Breast epithelium (tissue), 4 donors: ENCODE measurements at regions not wholly inside any gene's neighbourhood (a gene's known extent, or its start where the extent isn't known, plus 50 kb on each side); places are given as distances from the start of the nearest gene placed in this dataset.

Source experiments
- DNase-seq, 2 donors: peaks; one replicate each; pipeline ENCODE4 v3.0.0-alpha.2; 2019; ENCODE audit warnings: low spot score in 2 of 2
- H3K27ac ChIP-seq, 2 donors: fragments of 200-600 bp; sonication (generic) in 1 of 2; one replicate each; pipeline ENCODE4 v1.5.1; 2016 to 2019; ENCODE audit warnings: mild to moderate bottlenecking in 1 of 2
- H3K27me3 ChIP-seq, 2 donors: fragments of 200-600 bp; sonication (generic) in 1 of 2; one replicate each; pipeline versions ENCODE4 v1.5.1 to v1.6.0; 2017 to 2019; ENCODE audit warnings: control low read depth in 1 of 2, mild to moderate bottlenecking in 1 of 2
- H3K36me3 ChIP-seq: fragments of 200-600 bp; one replicate; pipeline ENCODE4 v1.5.1; 2019
- H3K4me1 ChIP-seq, 2 donors: fragments of 200-600 bp; sonication (generic); one replicate each; pipeline ENCODE4 v1.5.1; 2016 to 2019; ENCODE audit warnings: control low read depth in 1 of 2
- H3K4me3 ChIP-seq, 3 donors: fragments of 200-600 bp; sonication (generic); 1 replicate in 2 of 3; 2 replicates in 1 of 3; pipeline ENCODE4 v1.5.1; 2016 to 2019; ENCODE audit warnings: mild to moderate bottlenecking in 3 of 3, moderate library complexity in 2 of 3
- H3K9me3 ChIP-seq, 2 donors: fragments of 200-600 bp; sonication (generic) in 1 of 2; one replicate each; pipeline ENCODE4 v1.5.1; 2016 to 2019; ENCODE audit warnings: control low read depth in 1 of 2
- POLR2A ChIP-seq: fragments of 450-650 bp; IDR thresholded peaks from one replicate; pipeline ENCODE4 v1.6.1; 2016; ENCODE audit warnings: antibody characterized with exemption, mild to moderate bottlenecking, moderate library complexity
- POLR2AphosphoS5 ChIP-seq, 3 donors: sonication (generic); formaldehyde crosslinking; IDR thresholded peaks; one replicate each; pipeline ENCODE4 v1.6.1; 2017; ENCODE audit warnings: antibody characterized with exemption in 3 of 3
- intact Hi-C: fragments of 100-400 bp; cut with DNase I; formaldehyde crosslinking; loops from one replicate; pipeline ENCODE4 v1.15.1; 2023; ENCODE audit warnings: low total_unique reads
- TF ChIP-seq, protein P1 (sequence below), 3 donors: fragments of 450-650 bp; IDR thresholded peaks; one replicate each; pipeline ENCODE4 v1.5.1; 2016 to 2017; ENCODE audit warnings: antibody characterized with exemption in 3 of 3, mild to moderate bottlenecking in 3 of 3, moderate library complexity in 3 of 3

DNA sequence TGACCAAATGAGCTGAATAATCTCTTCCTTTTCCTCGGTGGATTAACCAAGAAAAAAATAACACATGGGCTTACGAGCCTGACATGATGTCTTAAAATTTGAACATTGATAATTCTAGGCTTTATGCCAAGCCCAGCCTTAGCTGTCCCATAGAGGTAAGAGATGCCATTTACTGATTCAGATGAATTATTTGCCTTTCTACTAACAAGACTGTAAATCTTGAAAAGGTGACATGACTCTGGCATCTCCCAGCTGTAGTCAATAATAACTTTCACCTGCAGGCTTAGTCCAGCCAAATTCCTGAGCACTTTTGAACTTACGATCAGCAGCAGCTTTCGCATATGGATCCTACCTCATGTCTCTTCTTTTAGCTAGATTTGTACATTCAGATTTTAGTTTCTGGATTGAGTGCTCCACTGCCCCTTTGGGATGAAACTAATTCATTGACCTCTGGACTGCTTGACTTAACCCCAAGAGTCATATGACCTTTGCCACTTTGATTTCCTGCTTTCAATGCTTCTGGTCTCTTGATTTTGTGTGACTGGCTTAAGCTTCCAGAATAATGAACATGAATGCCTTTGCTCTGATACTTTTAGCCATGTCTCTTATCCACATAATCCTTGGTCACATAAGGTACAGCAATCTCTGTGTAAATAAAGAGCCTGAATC, 876.4 kb upstream of the SLIT2 start:
- Histone ChIP-seq H3K4me3 (no peak overlapping the region), H3K9me3 (no peaks in the 10 kb centered on the region), H3K27ac (no peak overlapping the region), H3K36me3 (no peaks in the 10 kb centered on the region), H3K4me1 (no peaks in the 10 kb centered on the region), H3K27me3 (no peaks in the 10 kb centered on the region)
- no peak for TF ChIP-seq POLR2AphosphoS5 (IDR thresholded peaks at IDR 0.05)
- intact Hi-C loops: no loop called here
- no peak for DNase-seq

DNA sequence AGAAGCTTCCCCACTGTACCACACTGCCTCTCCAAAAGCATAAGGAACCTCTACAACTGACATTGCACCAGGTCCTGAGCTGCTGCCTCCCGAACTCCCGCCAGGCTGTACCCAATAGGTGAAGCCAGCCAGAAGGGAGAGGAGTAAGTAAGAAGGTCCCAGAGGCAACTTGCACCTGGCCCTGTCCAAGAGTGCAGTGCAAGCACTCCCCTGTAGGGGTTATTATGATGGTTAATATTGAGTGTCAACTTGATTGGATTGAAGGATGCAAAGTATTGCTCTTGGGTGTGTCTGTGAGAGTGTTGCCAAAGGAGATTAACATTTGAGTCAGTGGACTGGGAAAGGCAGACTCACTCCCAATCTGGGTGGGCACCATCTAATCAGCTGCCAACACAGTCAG, 879.3 kb upstream of the SLIT2 start:
- H3K27me3 ChIP-seq: no peaks in the 10 kb centered on the region
- no peak for DNase-seq
- TF ChIP-seq POLR2AphosphoS5 (IDR thresholded peaks at IDR 0.05): no peak
- TF ChIP-seq, protein P1, sequence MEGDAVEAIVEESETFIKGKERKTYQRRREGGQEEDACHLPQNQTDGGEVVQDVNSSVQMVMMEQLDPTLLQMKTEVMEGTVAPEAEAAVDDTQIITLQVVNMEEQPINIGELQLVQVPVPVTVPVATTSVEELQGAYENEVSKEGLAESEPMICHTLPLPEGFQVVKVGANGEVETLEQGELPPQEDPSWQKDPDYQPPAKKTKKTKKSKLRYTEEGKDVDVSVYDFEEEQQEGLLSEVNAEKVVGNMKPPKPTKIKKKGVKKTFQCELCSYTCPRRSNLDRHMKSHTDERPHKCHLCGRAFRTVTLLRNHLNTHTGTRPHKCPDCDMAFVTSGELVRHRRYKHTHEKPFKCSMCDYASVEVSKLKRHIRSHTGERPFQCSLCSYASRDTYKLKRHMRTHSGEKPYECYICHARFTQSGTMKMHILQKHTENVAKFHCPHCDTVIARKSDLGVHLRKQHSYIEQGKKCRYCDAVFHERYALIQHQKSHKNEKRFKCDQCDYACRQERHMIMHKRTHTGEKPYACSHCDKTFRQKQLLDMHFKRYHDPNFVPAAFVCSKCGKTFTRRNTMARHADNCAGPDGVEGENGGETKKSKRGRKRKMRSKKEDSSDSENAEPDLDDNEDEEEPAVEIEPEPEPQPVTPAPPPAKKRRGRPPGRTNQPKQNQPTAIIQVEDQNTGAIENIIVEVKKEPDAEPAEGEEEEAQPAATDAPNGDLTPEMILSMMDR (IDR thresholded peaks at IDR 0.05): no peak
- TF ChIP-seq POLR2A: no peak
- H3K27ac ChIP-seq: no peak overlapping the region
- H3K36me3 ChIP-seq: no peaks in the 10 kb centered on the region
- no peaks in the 10 kb centered on the region for H3K4me1 ChIP-seq
- H3K9me3 ChIP-seq: no peaks in the 10 kb centered on the region
- intact Hi-C loops: no loop called here
- no peak overlapping the region for H3K4me3 ChIP-seq

DNA sequence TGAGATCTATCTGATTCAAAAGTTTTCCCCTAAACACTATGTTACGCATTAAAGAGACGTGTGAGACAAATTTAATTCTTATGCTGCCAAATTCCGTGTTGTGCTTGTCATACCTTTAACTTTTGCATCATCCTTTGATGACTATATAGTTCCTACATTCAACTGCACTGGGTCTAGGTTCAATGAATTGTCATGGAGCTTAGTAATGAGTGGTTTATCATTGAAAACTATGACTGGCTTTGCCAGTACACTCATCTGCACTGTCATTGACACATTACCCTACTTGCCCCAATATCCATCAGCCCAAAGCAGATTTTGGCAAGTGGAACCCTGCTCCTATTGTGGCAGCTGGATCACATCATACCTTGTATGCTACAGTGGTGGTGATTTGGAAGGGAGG, 882.9 kb upstream of the SLIT2 start:
- Histone ChIP-seq H3K36me3 (no peaks in the 10 kb centered on the region), H3K4me3 (no peak overlapping the region), H3K27ac (no peak overlapping the region), H3K4me1 (no peaks in the 10 kb centered on the region), H3K9me3 (no peaks in the 10 kb centered on the region), H3K27me3 (no peaks in the 10 kb centered on the region)
- no peak for DNase-seq
- TF ChIP-seq, protein P1 (IDR thresholded peaks at IDR 0.05): no peak
- TF ChIP-seq POLR2AphosphoS5 (IDR thresholded peaks at IDR 0.05): no peak
- intact Hi-C loops: no loop called here

DNA sequence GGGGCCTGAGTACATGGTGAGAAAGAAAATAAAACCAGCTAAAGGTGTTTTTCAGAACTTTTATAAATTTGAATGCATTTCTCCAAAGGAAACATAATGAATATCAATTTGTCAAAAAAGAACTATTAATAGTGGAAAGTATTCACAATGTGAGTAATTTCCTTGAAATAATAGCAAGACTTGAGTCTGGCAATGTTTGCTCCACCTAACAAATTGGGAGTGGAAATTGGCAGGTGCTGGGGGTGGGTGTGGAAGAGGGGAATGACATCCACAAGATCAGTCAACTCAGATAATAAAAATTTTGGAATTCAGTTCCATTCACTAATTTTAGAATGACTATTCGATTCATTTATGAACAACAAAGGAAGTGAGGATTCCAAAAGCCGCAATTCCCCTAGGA, 884.8 kb upstream of the SLIT2 start:
- intact Hi-C loops: no loop called here
- TF ChIP-seq POLR2A: no peak
- TF ChIP-seq, protein P1 (IDR thresholded peaks at IDR 0.05): no peak
- TF ChIP-seq POLR2AphosphoS5 (IDR thresholded peaks at IDR 0.05): no peak

DNA sequence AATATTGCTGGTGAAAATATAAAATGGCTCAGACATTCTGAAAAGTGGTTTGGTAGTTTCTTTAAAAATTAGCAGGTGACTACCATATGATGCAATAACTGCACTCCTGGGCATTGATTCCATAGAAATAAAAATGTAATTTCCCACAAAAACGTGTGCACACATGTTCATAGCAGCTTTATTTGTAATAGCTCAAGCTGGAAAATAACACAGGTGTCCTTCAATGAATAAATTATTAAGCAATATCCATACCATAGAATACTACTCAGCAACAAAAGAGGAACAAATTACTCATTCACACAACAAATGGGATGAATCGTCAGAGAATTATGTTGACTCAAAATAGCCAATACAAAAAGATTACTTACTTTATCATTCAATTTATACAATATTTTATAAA, 893.7 kb upstream of the SLIT2 start:
- intact Hi-C loops: no loop called here
- Histone ChIP-seq H3K27ac (no peak overlapping the region), H3K4me1 (no peaks in the 10 kb centered on the region), H3K4me3 (no peak overlapping the region), H3K36me3 (no peaks in the 10 kb centered on the region), H3K9me3 (no peaks in the 10 kb centered on the region), H3K27me3 (no peaks in the 10 kb centered on the region)
- no peak for DNase-seq
- TF ChIP-seq, protein P1 (IDR thresholded peaks at IDR 0.05): no peak
- no peak for TF ChIP-seq POLR2A
- no peak for TF ChIP-seq POLR2AphosphoS5 (IDR thresholded peaks at IDR 0.05)

More for the DNA sequence above, 884.8 kb upstream of the SLIT2 start:
- H3K4me3 ChIP-seq: no peak overlapping the region
- H3K36me3 ChIP-seq: no peaks in the 10 kb centered on the region
- no peaks in the 10 kb centered on the region for H3K4me1 ChIP-seq
- DNase-seq: no peak
- H3K27me3 ChIP-seq: no peaks in the 10 kb centered on the region
- no peaks in the 10 kb centered on the region for H3K9me3 ChIP-seq
- H3K27ac ChIP-seq: no peak overlapping the region

DNA sequence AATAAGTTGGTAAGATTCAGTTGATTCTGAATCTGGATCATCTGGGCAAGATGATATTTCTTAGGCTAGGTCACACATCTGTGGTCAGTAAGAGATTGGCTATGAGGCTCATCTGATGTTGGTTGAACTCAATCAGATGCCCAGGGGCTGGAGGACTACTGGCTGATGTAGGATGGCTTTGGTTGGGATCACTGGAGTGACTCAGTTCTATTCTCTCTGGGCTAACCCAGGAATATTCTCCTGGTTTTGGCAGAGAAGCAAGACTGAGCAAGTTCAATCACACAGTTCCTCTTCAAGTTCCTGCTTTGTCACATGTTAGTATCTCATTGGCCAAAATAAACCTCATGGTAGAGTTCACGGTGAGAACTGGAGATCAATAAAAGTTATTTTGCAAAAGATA, 902.3 kb upstream of the SLIT2 start:
- Histone ChIP-seq H3K4me1 (no peaks in the 10 kb centered on the region), H3K27ac (no peak overlapping the region), H3K9me3 (no peaks in the 10 kb centered on the region), H3K36me3 (no peaks in the 10 kb centered on the region), H3K4me3 (no peak overlapping the region), H3K27me3 (no peaks in the 10 kb centered on the region)
- intact Hi-C loops: no loop called here
- DNase-seq: no peak
- TF ChIP-seq POLR2A (no peak), POLR2AphosphoS5 (IDR thresholded peaks at IDR 0.05) (no peak)
- TF ChIP-seq, protein P1 (IDR thresholded peaks at IDR 0.05): no peak
